GM23248 (cell line): ENCODE measurements at regions not wholly inside any gene's neighbourhood (a gene's known extent, or its start where the extent isn't known, plus 50 kb on each side); places are given as distances from the start of the nearest gene placed in this dataset.

Source experiments
- EZH2 ChIP-seq: fragments of 200-600 bp; sonication (generic); IDR thresholded peaks from 2 replicates; pipeline ENCODE4 v1.6.1; 2018; ENCODE audit warnings: antibody characterized with exemption, mild to moderate bottlenecking; ENCODE audit not compliant: insufficient read depth, poor library complexity, severe bottlenecking
- EZH2phosphoT487 ChIP-seq: fragments of 200-600 bp; sonication (generic); IDR thresholded peaks from 2 replicates; pipeline ENCODE4 v1.6.1; 2018; ENCODE audit warnings: antibody characterized with exemption, moderate library complexity, mild to moderate bottlenecking, low read depth; ENCODE audit not compliant: insufficient read depth

DNA sequence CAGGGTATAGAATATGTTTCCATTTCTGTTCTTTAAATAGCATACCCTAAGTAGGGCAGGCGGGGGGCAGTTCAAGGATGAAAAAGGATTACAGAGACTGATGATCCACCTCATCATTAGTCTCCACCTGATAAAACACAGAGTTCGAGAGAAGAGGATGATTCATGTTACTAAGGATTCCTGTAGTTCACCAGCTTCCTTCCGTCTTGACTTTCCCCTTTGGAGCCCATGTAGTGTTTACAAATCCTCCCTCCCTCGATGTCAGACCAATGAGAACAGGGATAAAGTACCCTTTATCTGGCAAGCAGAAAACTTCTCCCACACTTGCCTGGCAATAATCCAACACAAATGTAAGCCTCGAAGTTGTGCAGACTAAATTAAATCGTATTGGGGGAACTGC, 526.3 kb upstream of the FAM241A start:
- TF ChIP-seq EZH2 (no peak), EZH2phosphoT487 (no peak)
